ENCODE measurements at regions not wholly inside any gene's neighbourhood (a gene's known extent, or its start where the extent isn't known, plus 50 kb on each side); places are given as distances from the start of the nearest gene placed in this dataset.

DNA sequence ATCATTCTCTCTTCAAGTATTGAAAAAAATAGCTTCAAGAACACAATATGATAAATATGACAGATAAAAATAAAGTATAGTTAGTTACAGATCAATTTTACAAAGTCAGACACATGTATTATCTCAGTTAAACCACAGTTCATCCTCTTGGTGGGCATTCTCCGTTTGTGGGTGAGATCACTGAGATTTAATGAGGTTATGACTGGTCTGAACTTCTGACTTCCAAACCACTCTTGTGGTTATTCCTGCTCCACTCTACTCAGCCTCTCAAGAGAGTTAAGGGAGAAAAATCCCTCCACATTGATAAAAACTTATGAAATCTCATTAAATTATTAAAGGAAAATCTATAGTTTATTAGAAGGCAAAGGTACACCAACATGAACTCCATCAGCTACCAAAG is 229.9 kb upstream of the LRTM1 start:
- TF ChIP-seq JUNB (IDR thresholded peaks at IDR 0.05), result no peak
- TF ChIP-seq, protein P1, sequence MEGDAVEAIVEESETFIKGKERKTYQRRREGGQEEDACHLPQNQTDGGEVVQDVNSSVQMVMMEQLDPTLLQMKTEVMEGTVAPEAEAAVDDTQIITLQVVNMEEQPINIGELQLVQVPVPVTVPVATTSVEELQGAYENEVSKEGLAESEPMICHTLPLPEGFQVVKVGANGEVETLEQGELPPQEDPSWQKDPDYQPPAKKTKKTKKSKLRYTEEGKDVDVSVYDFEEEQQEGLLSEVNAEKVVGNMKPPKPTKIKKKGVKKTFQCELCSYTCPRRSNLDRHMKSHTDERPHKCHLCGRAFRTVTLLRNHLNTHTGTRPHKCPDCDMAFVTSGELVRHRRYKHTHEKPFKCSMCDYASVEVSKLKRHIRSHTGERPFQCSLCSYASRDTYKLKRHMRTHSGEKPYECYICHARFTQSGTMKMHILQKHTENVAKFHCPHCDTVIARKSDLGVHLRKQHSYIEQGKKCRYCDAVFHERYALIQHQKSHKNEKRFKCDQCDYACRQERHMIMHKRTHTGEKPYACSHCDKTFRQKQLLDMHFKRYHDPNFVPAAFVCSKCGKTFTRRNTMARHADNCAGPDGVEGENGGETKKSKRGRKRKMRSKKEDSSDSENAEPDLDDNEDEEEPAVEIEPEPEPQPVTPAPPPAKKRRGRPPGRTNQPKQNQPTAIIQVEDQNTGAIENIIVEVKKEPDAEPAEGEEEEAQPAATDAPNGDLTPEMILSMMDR (IDR thresholded peaks at IDR 0.05), result no peak
- no peak for TF ChIP-seq RNF2 (IDR thresholded peaks at IDR 0.05; ENCODE audit: borderline replicate concordance, low read depth)
- no peak for TF ChIP-seq RARB (CRISPR knock-in tag; IDR thresholded peaks at IDR 0.05)
- TF ChIP-seq KDM1A (IDR thresholded peaks at IDR 0.05; ENCODE audit: low read depth), result no peak
